Heart left ventricle (tissue), 16 donors: ENCODE measurements at regions not wholly inside any gene's neighbourhood (a gene's known extent, or its start where the extent isn't known, plus 50 kb on each side); places are given as distances from the start of the nearest gene placed in this dataset.

Experiments
- ATAC-seq, 4 donors: fragments of 200-7000 bp; cut with Tn5 transposase; one replicate each; pipeline ENCODE4 v1.9.1; 2020 to 2022; ENCODE audit warnings: moderate library complexity in 4 of 4, mild to moderate bottlenecking in 3 of 4, moderate number of reproducible peaks in 1 of 4
- DNase-seq, 5 donors: peaks; one replicate each; pipeline ENCODE4 v3.0.0-alpha.2; 2020
- H3K27ac ChIP-seq, 12 donors: fragments of 200-600 bp; sonication (generic) in 4 of 12; one replicate each; pipeline versions ENCODE4 v1.5.0 to v1.8.0; 2016 to 2022; ENCODE audit warnings: mild to moderate bottlenecking in 2 of 12
- H3K27me3 ChIP-seq, 9 donors: fragments of 200-600 bp; sonication (generic) in 2 of 9; one replicate each; pipeline versions ENCODE4 v1.5.1 to v1.8.0; 2016 to 2022; ENCODE audit warnings: mild to moderate bottlenecking in 3 of 9
- H3K36me3 ChIP-seq, 9 donors: fragments of 200-600 bp; sonication (generic) in 2 of 9; one replicate each; pipeline versions ENCODE4 v1.5.0 to v1.8.0; 2018 to 2022; ENCODE audit warnings: mild to moderate bottlenecking in 2 of 9
- H3K4me1 ChIP-seq, 12 donors: fragments of 200-600 bp; sonication (generic) in 4 of 12; one replicate each; pipeline versions ENCODE4 v1.5.0 to v1.8.0; 2016 to 2022; ENCODE audit warnings: mild to moderate bottlenecking in 3 of 12
- H3K4me3 ChIP-seq, 12 donors: fragments of 200-600 bp; sonication (generic) in 4 of 12; one replicate each; pipeline versions ENCODE4 v1.5.0 to v1.8.0; 2017 to 2022; ENCODE audit warnings: mild to moderate bottlenecking in 9 of 12, moderate library complexity in 4 of 12
- H3K9me3 ChIP-seq, 12 donors: fragments of 200-600 bp; sonication (generic) in 4 of 12; one replicate each; pipeline versions ENCODE4 v1.5.0 to v1.8.0; 2016 to 2022; ENCODE audit warnings: mild to moderate bottlenecking in 1 of 12
- CTCF ChIP-seq, 12 donors: fragments of 200-600 bp; sonication (generic) in 4 of 12; IDR thresholded peaks; one replicate each; pipeline versions ENCODE4 v1.5.0 to v1.8.0; 2018 to 2022; ENCODE audit warnings: antibody characterized with exemption in 12 of 12, mild to moderate bottlenecking in 5 of 12
- POLR2A ChIP-seq, 2 donors: fragments of 450-650 bp; IDR thresholded peaks; one replicate each; pipeline ENCODE4 v1.6.1; 2017; ENCODE audit warnings: antibody characterized with exemption in 2 of 2, mild to moderate bottlenecking in 2 of 2, moderate library complexity in 2 of 2
- WGBS, 4 donors: extraction: QIAGEN DNeasy Blood & Tissue Kit in 2 of 4; methylation state at CpG; one replicate each; pipeline versions ENCODE4 v1.1.5 to v1.1.7; 2013 to 2018; 5-methylcytosine and 5-hydroxymethylcytosine counted together
- intact Hi-C, 10 donors: fragments of 100-400 bp; cut with DNase I; formaldehyde crosslinking; loops; one replicate each; pipeline versions ENCODE4 v1.11.1 to v1.14.2; 2022
- donor health status: ischemic (EF 13 %, LVEDD 7.1; RV severe dilation, severe dysfunction).
- donor health status: healthy with polysubstance abuse.
- donor health status: DM: no; HTN: yes; CAD: no.
- donor health status: DM: no; HTN: no; CAD: no.
- donor health status: ischemic (EF 25% LVEDD 6.9; RV normal size, moderate dysfunction).
- donor health status: ischemic (EF 25% LVEDD 5.7; RV mildly dilated, moderate dysfunction).
- donor health status: healthy.
- donor health status: DM: yes; HTN: yes; CAD: no.
- donor health status: ischemic (EF 35%, LVEDD 5.7; RV mildly dilated, moderate dysfunction).
- donor health status: nonischemic (EF 11% LVEDD 7.7; RV severe dilation, severe dysfunction).
- donor health status: DM: yes; HTN: yes; CAD: no.
- donor health status: PGD.
- donor health status: ischemic (EF 29% LVEDD 5.4; RV normal size, mild dysfunction).
- donor health status: nonischemic (EF 23%, LVEDD 6.1; RV moderate dilation, normal function).

DNA sequence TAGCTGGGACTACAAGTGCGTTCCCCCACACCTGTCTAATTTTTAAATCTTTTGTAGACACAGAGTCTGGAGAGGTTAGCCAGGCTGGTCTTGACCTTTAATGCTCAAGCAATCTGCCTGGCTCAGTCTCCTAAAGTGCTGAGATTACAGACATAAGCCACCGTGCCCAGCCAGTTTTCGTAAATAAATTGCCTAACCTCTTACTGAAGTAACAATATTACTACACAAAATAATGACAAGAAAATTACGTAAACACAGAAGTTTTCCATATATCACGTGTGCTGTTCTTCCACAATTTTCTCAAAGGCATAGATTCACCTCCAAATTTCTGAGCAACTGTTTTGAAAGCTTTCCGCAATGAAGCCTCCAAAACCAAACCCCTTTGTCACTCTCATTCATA is 58.1 kb upstream of the PROK2 start:
- Histone ChIP-seq H3K4me1 (peaks cover 0 to 14% (median 0%) of the 10 kb centered on the region in 12 donors), H3K9me3 (peaks cover 0 to 3% (median 0%) of the 10 kb centered on the region in 12 donors), H3K27me3 (peaks cover 0 to 33% (median 0%) of the 10 kb centered on the region in 9 donors), H3K27ac (no peak overlapping the region), H3K36me3 (no peaks in the 10 kb centered on the region), H3K4me3 (no peak overlapping the region)
- DNase-seq = no peak
- no peak for ATAC-seq
- TF ChIP-seq CTCF (IDR thresholded peaks at IDR 0.05) (no peak), POLR2A (IDR thresholded peaks at IDR 0.05) (no peak)
- 86 to 90% (median 88%) methylated on average over 6 of the region's 6 CpGs for WGBS, 4 donors
- intact Hi-C loops = no loop called here

DNA sequence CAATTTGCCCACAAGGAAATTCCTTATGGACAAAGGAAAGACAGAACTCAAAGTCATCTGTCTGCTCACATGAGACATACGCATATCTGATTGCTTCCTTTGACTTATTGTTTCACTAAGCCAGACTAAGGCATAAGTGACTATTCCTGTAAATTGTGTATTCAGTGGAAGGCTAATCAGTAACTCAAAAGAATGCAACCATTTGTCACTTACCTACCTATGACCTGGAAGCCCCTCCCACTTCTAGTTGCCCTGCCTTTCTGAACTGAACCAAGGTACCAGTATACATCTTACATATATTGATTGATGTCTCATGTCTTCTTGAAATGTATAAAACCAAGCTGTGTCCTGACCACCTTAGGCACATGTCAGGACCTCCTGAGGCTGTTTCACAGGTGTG is 53.5 kb upstream of the PROK2 start:
- ATAC-seq = no peak

More for the DNA sequence above, 53.5 kb upstream of the PROK2 start:
- no peaks in the 10 kb centered on the region for H3K9me3 ChIP-seq
- DNase-seq = no peak
- H3K4me3 ChIP-seq = no peak overlapping the region
- intact Hi-C loops = no loop called here
- H3K27me3 ChIP-seq = no peaks in the 10 kb centered on the region
- no peaks in the 10 kb centered on the region for H3K36me3 ChIP-seq
- no peak overlapping the region for H3K27ac ChIP-seq
- peaks cover 0 to 14% (median 0%) of the 10 kb centered on the region in 12 donors for H3K4me1 ChIP-seq
- TF ChIP-seq POLR2A (IDR thresholded peaks at IDR 0.05) (no peak), CTCF (IDR thresholded peaks at IDR 0.05) (no peak)
- WGBS, 4 donors = 83 to 94% (median 91%) methylated on average over 1 of the region's 1 CpG
